SK-N-SH (cell line): ENCODE measurements at regions not wholly inside any gene's neighbourhood (a gene's known extent, or its start where the extent isn't known, plus 50 kb on each side); places are given as distances from the start of the nearest gene placed in this dataset.

Experiments
- EP300 ChIP-seq, 2 experiments: IDR thresholded peaks; 2 replicates each; pipeline versions ENCODE4 v1.4.0 to v1.6.1; 2012; ENCODE audit warnings: borderline replicate concordance in 1 of 2, low read depth in 1 of 2, low read length in 1 of 2
- MXI1 ChIP-seq: IDR thresholded peaks from 2 replicates; pipeline ENCODE4 v1.6.1; 2012; ENCODE audit warnings: mild to moderate bottlenecking, low read depth, low read length, improper control_type of control experiment
- RAD21 ChIP-seq: IDR thresholded peaks from 2 replicates; pipeline ENCODE4 v1.6.1; 2012; ENCODE audit warnings: mild to moderate bottlenecking, low read length
- RFX5 ChIP-seq: IDR thresholded peaks from 2 replicates; pipeline ENCODE4 v1.6.1; 2012; ENCODE audit warnings: mild to moderate bottlenecking, improper control_type of control experiment, low read length
- TAF1 ChIP-seq: IDR thresholded peaks from 2 replicates; pipeline ENCODE4 v1.6.1; 2012; ENCODE audit warnings: low read depth, mild to moderate bottlenecking, low read length, moderate library complexity, borderline replicate concordance
- ZBTB33 ChIP-seq: IDR thresholded peaks from 2 replicates; pipeline ENCODE4 v1.4.0; 2012; ENCODE audit warnings: low read depth, borderline replicate concordance
- TF ChIP-seq, protein P1 (sequence below): fragments of 200-600 bp; sonication (generic); IDR thresholded peaks from 2 replicates; pipeline ENCODE4 v1.6.1; 2017; ENCODE audit warnings: antibody characterized with exemption, mild to moderate bottlenecking, moderate library complexity

GRCh38 chr1:106181866-106182265, 874.6 kb upstream of the PRMT6 start:
- TF ChIP-seq, protein P1, sequence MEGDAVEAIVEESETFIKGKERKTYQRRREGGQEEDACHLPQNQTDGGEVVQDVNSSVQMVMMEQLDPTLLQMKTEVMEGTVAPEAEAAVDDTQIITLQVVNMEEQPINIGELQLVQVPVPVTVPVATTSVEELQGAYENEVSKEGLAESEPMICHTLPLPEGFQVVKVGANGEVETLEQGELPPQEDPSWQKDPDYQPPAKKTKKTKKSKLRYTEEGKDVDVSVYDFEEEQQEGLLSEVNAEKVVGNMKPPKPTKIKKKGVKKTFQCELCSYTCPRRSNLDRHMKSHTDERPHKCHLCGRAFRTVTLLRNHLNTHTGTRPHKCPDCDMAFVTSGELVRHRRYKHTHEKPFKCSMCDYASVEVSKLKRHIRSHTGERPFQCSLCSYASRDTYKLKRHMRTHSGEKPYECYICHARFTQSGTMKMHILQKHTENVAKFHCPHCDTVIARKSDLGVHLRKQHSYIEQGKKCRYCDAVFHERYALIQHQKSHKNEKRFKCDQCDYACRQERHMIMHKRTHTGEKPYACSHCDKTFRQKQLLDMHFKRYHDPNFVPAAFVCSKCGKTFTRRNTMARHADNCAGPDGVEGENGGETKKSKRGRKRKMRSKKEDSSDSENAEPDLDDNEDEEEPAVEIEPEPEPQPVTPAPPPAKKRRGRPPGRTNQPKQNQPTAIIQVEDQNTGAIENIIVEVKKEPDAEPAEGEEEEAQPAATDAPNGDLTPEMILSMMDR, result no peak
- TF ChIP-seq ZBTB33, result no peak
- TF ChIP-seq RAD21, result no peak
- no peak for TF ChIP-seq EP300 (IDR thresholded peaks at IDR 0.05; ENCODE audit: borderline replicate concordance in 1 of 2, low read depth in 1 of 2, low read length in 1 of 2)
- TF ChIP-seq TAF1, result no peak
- no peak for TF ChIP-seq MXI1
- no peak for TF ChIP-seq RFX5
